Liver (tissue), 7 donors: ENCODE measurements at regions not wholly inside any gene's neighbourhood (a gene's known extent, or its start where the extent isn't known, plus 50 kb on each side); places are given as distances from the start of the nearest gene placed in this dataset.
A peak's percentile ranks its signal among the peaks of the same experiment; 100 is the strongest.

ENCODE experiments used
- DNase-seq: peaks from one replicate; pipeline ENCODE4 v3.0.0-alpha.2; 2017; ENCODE audit warnings: low spot score
- H3K27ac ChIP-seq, 2 donors: one replicate each; pipeline ENCODE4 v1.7.0; 2013; ENCODE audit warnings: inconsistent platforms in 2 of 2, low read length in 2 of 2, control low read depth in 1 of 2, low read depth in 1 of 2, mild to moderate bottlenecking in 1 of 2
- H3K27me3 ChIP-seq, 4 donors: one replicate each; pipeline versions ENCODE4 v1.6.1 to v1.7.0; 2013; ENCODE audit warnings: low read length in 3 of 4, inconsistent platforms in 1 of 4, mild to moderate bottlenecking in 1 of 4, moderate library complexity in 1 of 4; ENCODE audit not compliant: control insufficient read depth in 4 of 4, insufficient read depth in 4 of 4
- H3K36me3 ChIP-seq, 4 donors: one replicate each; pipeline versions ENCODE4 v1.6.1 to v1.7.0; 2013; ENCODE audit warnings: low read length in 3 of 4, mild to moderate bottlenecking in 3 of 4, low read depth in 1 of 4, moderate library complexity in 1 of 4; ENCODE audit not compliant: control insufficient read depth in 4 of 4, insufficient read depth in 3 of 4
- H3K4me1 ChIP-seq, 4 donors: one replicate each; pipeline versions ENCODE4 v1.6.1 to v1.7.0; 2013; ENCODE audit warnings: low read length in 3 of 4, mild to moderate bottlenecking in 3 of 4, moderate library complexity in 1 of 4; ENCODE audit not compliant: control insufficient read depth in 4 of 4, insufficient read depth in 4 of 4
- H3K4me3 ChIP-seq, 3 donors: one replicate each; pipeline versions ENCODE4 v1.6.1 to v1.7.0; 2013; ENCODE audit warnings: low read length in 3 of 3, control low read depth in 1 of 3, low read depth in 1 of 3, mild to moderate bottlenecking in 1 of 3
- H3K9ac ChIP-seq, 2 donors: one replicate each; pipeline ENCODE4 v1.7.0; 2013; ENCODE audit warnings: low read length in 2 of 2, mild to moderate bottlenecking in 2 of 2, moderate library complexity in 2 of 2, control low read depth in 1 of 2, low read depth in 1 of 2
- H3K9me3 ChIP-seq, 4 donors: one replicate each; pipeline versions ENCODE4 v1.6.1 to v1.7.0; 2013; ENCODE audit warnings: low read length in 3 of 4; ENCODE audit not compliant: control insufficient read depth in 4 of 4
- EGR1 ChIP-seq, 2 donors: IDR thresholded peaks; 2 replicates each; pipeline ENCODE4 v1.6.1; 2016 to 2018; ENCODE audit warnings: antibody characterized with exemption in 2 of 2, low read depth in 2 of 2
- FOXA1 ChIP-seq: IDR thresholded peaks from 2 replicates; pipeline ENCODE4 v1.6.1; 2016; ENCODE audit warnings: antibody characterized with exemption
- GABPA ChIP-seq, 2 donors: IDR thresholded peaks in 1 of 2; conservative IDR thresholded peaks in 1 of 2; 2 replicates each; pipeline ENCODE4 v1.6.1; 2016; ENCODE audit warnings: antibody characterized with exemption in 2 of 2, mild to moderate bottlenecking in 1 of 2, moderate library complexity in 1 of 2
- HNF4A ChIP-seq, 2 donors: conservative IDR thresholded peaks; 2 replicates each; pipeline ENCODE4 v1.6.1; 2016; ENCODE audit warnings: antibody characterized with exemption in 2 of 2, mild to moderate bottlenecking in 2 of 2
- HNF4G ChIP-seq: IDR thresholded peaks from 2 replicates; pipeline ENCODE4 v1.6.1; 2016; ENCODE audit warnings: antibody characterized with exemption
- JUND ChIP-seq, 2 donors: IDR thresholded peaks; 2 replicates each; pipeline ENCODE4 v1.6.1; 2016; ENCODE audit warnings: antibody characterized with exemption in 2 of 2
- RAD21 ChIP-seq, 2 donors: IDR thresholded peaks; 2 replicates each; pipeline ENCODE4 v1.6.1; 2016; ENCODE audit warnings: antibody characterized with exemption in 2 of 2, mild to moderate bottlenecking in 2 of 2
- RXRA ChIP-seq, 2 donors: IDR thresholded peaks; 2 replicates each; pipeline ENCODE4 v1.6.1; 2017 to 2018; ENCODE audit warnings: antibody characterized with exemption in 2 of 2, mild to moderate bottlenecking in 1 of 2
- SP1 ChIP-seq: IDR thresholded peaks from 2 replicates; pipeline ENCODE4 v1.6.1; 2018; ENCODE audit warnings: antibody characterized with exemption, mild to moderate bottlenecking
- TAF1 ChIP-seq: conservative IDR thresholded peaks from 2 replicates; pipeline ENCODE4 v1.6.1; 2016; ENCODE audit warnings: antibody characterized with exemption, mild to moderate bottlenecking
- YY1 ChIP-seq: IDR thresholded peaks from 2 replicates; pipeline ENCODE4 v1.6.1; 2016; ENCODE audit warnings: antibody characterized with exemption, mild to moderate bottlenecking
- WGBS: extraction: QIAGEN DNeasy Blood & Tissue Kit; methylation state at CpG from one replicate; pipeline ENCODE4 v1.1.7; 2013; 5-methylcytosine and 5-hydroxymethylcytosine counted together
- TF ChIP-seq, protein P1 (sequence below): IDR thresholded peaks from 2 replicates; pipeline ENCODE4 v1.6.1; 2016; ENCODE audit warnings: antibody characterized with exemption
- TF ChIP-seq, protein P2 (sequence below): IDR thresholded peaks from 2 replicates; pipeline ENCODE4 v1.6.1; 2016; ENCODE audit warnings: antibody characterized with exemption
- TF ChIP-seq, protein P3 (sequence below): IDR thresholded peaks from 2 replicates; pipeline ENCODE4 v1.6.1; 2016; ENCODE audit warnings: antibody characterized with exemption, mild to moderate bottlenecking
- TF ChIP-seq, protein P4 (sequence below): IDR thresholded peaks from 2 replicates; pipeline ENCODE4 v1.6.1; 2016; ENCODE audit warnings: antibody characterized with exemption
- donor health status: healthy.
- donor health status: healthy.
- donor health status: healthy.
- donor health status: healthy.

DNA sequence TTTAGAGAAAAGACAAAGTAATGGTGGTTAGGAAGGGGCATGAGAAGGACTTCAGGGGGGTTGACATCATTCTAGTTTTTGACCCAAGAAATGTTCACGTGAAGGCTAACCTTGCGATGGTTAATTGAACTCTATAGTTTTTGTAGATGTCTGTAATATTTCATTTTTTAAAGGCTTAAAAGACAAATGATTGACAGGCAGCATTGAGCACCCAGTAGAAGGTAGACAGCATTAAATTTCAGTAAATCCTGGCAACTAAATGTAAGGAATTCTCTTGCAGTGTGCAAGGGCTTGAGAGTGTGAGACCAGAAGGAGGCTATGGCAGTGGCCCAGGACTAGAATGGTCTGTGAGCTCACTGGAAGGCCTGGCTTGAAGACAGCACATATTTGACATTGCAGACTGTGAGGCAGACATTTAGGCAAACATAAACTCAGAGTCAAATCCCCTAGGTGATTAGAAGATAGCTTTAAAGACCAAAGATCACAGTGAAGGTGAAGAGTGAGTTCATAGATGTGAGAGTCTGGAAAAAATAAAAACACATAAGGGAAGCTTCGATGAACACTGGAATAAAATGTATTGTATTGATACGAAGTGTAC, 100.1 kb upstream of the MAP4K4 start:
- H3K4me3 ChIP-seq = no peak overlapping the region
- peaks cover 0 to 13% (median 10%) of the 10 kb centered on the region in 4 donors for H3K4me1 ChIP-seq
- peak; percentile 28 for TF ChIP-seq YY1
- TF ChIP-seq, protein P1, sequence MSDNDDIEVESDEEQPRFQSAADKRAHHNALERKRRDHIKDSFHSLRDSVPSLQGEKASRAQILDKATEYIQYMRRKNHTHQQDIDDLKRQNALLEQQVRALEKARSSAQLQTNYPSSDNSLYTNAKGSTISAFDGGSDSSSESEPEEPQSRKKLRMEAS = peak; percentile 20
- peak; percentile 34 to 41 for TF ChIP-seq RAD21 (IDR thresholded peaks at IDR 0.05)
- TF ChIP-seq SP1 = no peak
- TF ChIP-seq HNF4A (conservative IDR thresholded peaks at IDR 0.05) = peak; percentile 55 to 64
- TF ChIP-seq EGR1 (IDR thresholded peaks at IDR 0.05; ENCODE audit: low read depth in 2 of 2) = no peak
- no peak for TF ChIP-seq GABPA (IDR thresholded peaks at IDR 0.05 in 1 of 2, conservative IDR thresholded peaks at IDR 0.05 in 1 of 2)
- TF ChIP-seq RXRA (IDR thresholded peaks at IDR 0.05) = peak; percentile 17 to 62
- 75% methylated on average over 4 of the region's 4 CpGs for WGBS
- no peaks in the 10 kb centered on the region for H3K27me3 ChIP-seq
- no peak for DNase-seq
- H3K9ac ChIP-seq = no peak overlapping the region
- H3K27ac ChIP-seq = peak overlapping the region in 1 of 2 donors; percentile 33
- H3K9me3 ChIP-seq = no peaks in the 10 kb centered on the region
- H3K36me3 ChIP-seq = no peaks in the 10 kb centered on the region

DNA sequence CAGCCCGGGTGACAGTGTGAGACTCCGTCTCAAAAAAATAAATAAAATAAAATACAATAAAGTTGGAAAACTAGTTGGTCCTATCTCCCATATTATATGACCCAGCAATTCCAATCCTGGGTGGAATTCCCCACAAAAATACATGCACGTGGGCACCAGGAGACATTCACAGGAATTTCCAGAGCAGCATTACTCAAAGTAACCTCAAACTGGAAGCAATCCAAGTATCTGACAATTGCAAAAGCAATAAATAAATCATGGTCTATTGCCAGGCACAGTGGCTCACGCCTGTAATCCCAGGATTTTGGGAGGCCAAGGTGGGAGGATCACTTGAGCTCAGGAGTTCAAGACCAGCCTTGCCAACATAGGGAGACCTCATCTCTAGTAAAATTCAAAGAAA, 101.2 kb upstream of the MAP4K4 start:
- Histone ChIP-seq H3K4me1 (peaks cover 0 to 13% (median 10%) of the 10 kb centered on the region in 4 donors), H3K9ac (no peak overlapping the region), H3K9me3 (no peaks in the 10 kb centered on the region), H3K27ac (no peak overlapping the region), H3K27me3 (no peaks in the 10 kb centered on the region), H3K4me3 (no peak overlapping the region), H3K36me3 (no peaks in the 10 kb centered on the region)
- DNase-seq = no peak
- TF ChIP-seq, protein P2, sequence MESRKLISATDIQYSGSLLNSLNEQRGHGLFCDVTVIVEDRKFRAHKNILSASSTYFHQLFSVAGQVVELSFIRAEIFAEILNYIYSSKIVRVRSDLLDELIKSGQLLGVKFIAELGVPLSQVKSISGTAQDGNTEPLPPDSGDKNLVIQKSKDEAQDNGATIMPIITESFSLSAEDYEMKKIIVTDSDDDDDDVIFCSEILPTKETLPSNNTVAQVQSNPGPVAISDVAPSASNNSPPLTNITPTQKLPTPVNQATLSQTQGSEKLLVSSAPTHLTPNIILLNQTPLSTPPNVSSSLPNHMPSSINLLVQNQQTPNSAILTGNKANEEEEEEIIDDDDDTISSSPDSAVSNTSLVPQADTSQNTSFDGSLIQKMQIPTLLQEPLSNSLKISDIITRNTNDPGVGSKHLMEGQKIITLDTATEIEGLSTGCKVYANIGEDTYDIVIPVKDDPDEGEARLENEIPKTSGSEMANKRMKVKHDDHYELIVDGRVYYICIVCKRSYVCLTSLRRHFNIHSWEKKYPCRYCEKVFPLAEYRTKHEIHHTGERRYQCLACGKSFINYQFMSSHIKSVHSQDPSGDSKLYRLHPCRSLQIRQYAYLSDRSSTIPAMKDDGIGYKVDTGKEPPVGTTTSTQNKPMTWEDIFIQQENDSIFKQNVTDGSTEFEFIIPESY = no peak
- TF ChIP-seq JUND (IDR thresholded peaks at IDR 0.05) (no peak), HNF4A (conservative IDR thresholded peaks at IDR 0.05) (peak in 1 of 2 donors; percentile 8), RAD21 (IDR thresholded peaks at IDR 0.05) (peak in 1 of 2 donors; percentile 18), RXRA (IDR thresholded peaks at IDR 0.05) (peak in 1 of 2 donors; percentile 22)
- 53% methylated on average over 4 of the region's 4 CpGs for WGBS

DNA sequence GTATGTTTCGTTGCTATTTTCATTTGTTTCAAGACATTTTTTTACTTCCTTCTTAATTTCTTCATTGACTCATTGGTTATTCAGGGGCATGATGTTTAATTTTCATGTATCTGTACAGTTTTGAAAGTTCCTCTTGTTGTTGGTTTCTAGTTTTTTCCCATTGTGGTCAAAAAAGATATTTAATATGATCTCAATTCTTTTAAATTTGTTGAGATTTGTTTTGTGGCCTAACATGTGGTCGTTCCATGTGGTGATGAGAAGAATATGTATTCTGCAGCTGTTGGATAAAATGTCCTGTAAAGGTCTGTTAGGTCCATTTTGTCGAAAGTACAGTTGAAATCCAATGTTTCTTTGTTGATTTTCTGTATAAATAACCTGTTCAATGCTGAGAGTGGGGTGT, 110.3 kb upstream of the MAP4K4 start:
- H3K4me1 ChIP-seq = no peaks in the 10 kb centered on the region
- no peak for TF ChIP-seq GABPA (IDR thresholded peaks at IDR 0.05 in 1 of 2, conservative IDR thresholded peaks at IDR 0.05 in 1 of 2)
- WGBS = 92% methylated on average over 3 of the region's 3 CpGs

DNA sequence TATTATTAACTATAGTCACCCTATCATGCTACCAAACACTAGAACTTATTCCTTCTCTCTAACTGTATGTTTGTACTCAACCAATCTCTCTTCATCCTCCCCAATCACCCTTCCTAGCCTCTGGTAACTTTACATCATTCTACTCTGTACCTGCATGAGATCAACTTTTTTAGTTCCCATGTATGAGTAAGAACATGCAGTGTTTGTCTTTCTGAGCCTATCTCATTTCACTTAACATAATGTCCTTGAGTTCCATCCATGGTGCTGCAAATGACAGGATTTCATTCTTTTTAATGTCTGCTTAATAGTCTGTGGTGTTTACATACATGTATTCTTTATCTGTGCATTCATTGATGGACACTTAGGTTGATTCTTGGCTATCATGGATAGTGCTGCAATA, 108.9 kb upstream of the RFX8 start:
- H3K27me3 ChIP-seq = no peaks in the 10 kb centered on the region
- no peak overlapping the region for H3K27ac ChIP-seq
- peaks cover 0 to under 1% (median 0%) of the 10 kb centered on the region in 4 donors for H3K9me3 ChIP-seq
- DNase-seq = no peak
- H3K4me1 ChIP-seq = no peaks in the 10 kb centered on the region
- no peak overlapping the region for H3K4me3 ChIP-seq
- H3K9ac ChIP-seq = no peak overlapping the region
- H3K36me3 ChIP-seq = no peaks in the 10 kb centered on the region
- TF ChIP-seq GABPA (IDR thresholded peaks at IDR 0.05 in 1 of 2, conservative IDR thresholded peaks at IDR 0.05 in 1 of 2) (no peak), HNF4G (no peak), JUND (IDR thresholded peaks at IDR 0.05) (no peak), TAF1 (no peak), SP1 (no peak), FOXA1 (no peak), RAD21 (IDR thresholded peaks at IDR 0.05) (no peak)
- TF ChIP-seq, protein P1 = no peak
- TF ChIP-seq, protein P3, sequence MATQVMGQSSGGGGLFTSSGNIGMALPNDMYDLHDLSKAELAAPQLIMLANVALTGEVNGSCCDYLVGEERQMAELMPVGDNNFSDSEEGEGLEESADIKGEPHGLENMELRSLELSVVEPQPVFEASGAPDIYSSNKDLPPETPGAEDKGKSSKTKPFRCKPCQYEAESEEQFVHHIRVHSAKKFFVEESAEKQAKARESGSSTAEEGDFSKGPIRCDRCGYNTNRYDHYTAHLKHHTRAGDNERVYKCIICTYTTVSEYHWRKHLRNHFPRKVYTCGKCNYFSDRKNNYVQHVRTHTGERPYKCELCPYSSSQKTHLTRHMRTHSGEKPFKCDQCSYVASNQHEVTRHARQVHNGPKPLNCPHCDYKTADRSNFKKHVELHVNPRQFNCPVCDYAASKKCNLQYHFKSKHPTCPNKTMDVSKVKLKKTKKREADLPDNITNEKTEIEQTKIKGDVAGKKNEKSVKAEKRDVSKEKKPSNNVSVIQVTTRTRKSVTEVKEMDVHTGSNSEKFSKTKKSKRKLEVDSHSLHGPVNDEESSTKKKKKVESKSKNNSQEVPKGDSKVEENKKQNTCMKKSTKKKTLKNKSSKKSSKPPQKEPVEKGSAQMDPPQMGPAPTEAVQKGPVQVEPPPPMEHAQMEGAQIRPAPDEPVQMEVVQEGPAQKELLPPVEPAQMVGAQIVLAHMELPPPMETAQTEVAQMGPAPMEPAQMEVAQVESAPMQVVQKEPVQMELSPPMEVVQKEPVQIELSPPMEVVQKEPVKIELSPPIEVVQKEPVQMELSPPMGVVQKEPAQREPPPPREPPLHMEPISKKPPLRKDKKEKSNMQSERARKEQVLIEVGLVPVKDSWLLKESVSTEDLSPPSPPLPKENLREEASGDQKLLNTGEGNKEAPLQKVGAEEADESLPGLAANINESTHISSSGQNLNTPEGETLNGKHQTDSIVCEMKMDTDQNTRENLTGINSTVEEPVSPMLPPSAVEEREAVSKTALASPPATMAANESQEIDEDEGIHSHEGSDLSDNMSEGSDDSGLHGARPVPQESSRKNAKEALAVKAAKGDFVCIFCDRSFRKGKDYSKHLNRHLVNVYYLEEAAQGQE = no peak
- TF ChIP-seq, protein P4, sequence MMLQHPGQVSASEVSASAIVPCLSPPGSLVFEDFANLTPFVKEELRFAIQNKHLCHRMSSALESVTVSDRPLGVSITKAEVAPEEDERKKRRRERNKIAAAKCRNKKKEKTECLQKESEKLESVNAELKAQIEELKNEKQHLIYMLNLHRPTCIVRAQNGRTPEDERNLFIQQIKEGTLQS = no peak

More for the DNA sequence above, 110.3 kb upstream of the MAP4K4 start:
- Histone ChIP-seq H3K9ac (no peak overlapping the region), H3K27ac (no peak overlapping the region), H3K4me3 (no peak overlapping the region), H3K27me3 (no peaks in the 10 kb centered on the region), H3K36me3 (no peaks in the 10 kb centered on the region), H3K9me3 (peaks cover 0 to 8% (median 0%) of the 10 kb centered on the region in 4 donors)
- DNase-seq = no peak
